Dermis blood vessel endothelial cell (primary cell): ENCODE measurements at regions not wholly inside any gene's neighbourhood (a gene's known extent, or its start where the extent isn't known, plus 50 kb on each side); places are given as distances from the start of the nearest gene placed in this dataset.
A peak's percentile ranks its signal among the peaks of the same experiment; 100 is the strongest.
"Not testable (repeated sequence)": the region's sequence is repeated elsewhere in the genome, so short reads cannot be mapped to it uniquely, and the experiment has no call there.

Experiments used
- DNase-seq: peaks from one replicate; pipeline ENCODE4 v3.0.0; 2010

DNA sequence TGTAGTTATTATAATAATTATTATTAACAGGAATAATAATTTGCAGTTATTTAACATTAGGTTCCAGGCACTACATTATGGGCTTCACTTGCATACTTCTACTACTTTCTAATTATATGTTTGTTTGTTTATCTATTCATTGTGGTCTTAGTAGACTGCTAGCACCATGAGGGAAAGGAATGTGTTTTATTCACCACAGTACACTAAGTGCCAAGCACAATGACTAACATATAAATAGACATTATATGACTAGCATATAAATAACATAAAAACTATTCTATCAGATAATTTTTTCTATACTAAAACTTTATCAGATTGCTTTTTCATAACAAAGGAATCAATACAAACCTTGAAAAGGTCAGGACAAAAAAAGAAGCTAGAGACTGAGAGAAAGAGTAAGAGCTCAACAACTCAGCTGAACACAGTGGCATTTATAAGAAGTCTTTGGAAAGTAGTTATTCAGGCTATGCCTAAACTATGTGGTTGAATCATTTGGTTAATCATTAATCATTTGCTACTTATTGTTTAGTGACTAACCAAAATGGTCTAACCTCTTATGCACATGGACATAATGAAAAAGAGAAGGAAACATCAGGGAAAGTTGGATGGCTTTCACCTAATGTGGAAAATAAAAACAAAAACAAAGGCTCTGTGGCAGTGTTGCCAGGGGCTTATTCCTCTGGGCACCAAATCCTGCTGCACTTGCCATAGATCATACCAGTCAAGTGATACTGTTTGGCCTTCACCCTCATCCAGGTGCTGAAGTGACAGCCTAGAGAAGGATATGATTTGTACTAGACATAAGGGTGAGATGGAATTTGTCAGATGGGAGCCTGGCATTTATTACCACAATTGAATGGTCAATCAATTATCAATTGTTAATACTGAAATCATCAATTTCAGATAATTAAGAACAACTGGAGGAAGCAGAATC, 174.9 kb downstream of the ETAA1 start:
- DNase-seq: no peak

DNA sequence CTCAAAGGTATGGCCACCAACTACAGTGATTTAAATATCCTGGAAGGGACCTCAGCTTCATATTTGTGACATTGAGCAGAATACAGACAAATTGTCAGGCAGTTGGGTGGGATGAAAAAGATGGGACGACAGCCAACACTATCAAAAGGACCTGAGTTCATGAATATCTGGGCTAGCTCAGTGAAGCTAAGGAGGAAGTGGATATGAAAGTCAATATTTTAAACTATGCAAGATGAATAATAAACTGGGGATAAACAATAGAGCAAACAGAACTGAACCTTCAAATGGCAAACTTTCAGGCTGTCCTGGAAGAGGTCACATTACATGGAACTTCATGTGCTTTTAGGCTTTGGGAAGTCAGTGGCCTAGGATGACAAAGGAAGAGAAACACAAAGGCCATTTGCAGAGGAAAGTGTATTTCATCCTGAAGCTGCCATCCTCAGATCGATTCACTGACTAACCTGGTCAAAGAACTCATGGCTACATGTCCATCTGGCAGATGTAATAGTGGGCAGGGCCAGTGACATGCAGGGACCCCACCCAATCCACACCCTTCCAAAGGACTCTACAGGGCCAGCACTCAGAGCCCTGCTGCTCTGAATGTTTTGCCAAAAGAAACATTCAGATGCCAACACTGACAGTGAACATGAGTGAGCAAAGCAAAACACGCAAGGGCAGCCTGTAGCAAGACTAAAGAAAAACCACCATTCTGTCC, 175.7 kb downstream of the ETAA1 start:
- no peak for DNase-seq

GRCh38 chr2:67574230-67574629, 177.1 kb downstream of the ETAA1 start:
- peak; percentile 36 for DNase-seq

- DNase-seq: no peak
These were observed 179.1 kb downstream of the ETAA1 start for GRCh38 chr2:67576226-67576625.

- DNase-seq: no peak
These were observed 179.9 kb downstream of the ETAA1 start for GRCh38 chr2:67576991-67577390.

GRCh38 chr2:67579216-67579615, 182.1 kb downstream of the ETAA1 start:
- no peak for DNase-seq

DNA sequence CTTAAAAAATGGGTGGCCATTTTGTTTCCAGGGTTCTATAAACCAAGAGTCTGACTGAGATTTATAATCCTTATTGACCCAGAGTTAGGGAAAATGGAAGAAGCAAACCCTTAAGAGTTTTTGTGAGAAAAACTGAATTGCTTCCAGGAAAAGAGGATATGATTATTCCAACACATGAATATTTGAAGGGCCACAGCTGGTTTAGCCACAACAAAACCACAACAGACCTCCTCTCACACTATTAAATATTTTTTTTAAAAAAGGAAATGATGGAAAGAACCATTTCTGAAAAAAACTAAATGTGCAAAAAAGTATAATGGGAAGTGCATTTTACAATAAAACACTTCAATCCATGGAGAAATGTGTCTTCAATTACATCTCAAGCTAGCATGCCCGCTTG, 182.7 kb downstream of the ETAA1 start:
- no peak for DNase-seq

DNA sequence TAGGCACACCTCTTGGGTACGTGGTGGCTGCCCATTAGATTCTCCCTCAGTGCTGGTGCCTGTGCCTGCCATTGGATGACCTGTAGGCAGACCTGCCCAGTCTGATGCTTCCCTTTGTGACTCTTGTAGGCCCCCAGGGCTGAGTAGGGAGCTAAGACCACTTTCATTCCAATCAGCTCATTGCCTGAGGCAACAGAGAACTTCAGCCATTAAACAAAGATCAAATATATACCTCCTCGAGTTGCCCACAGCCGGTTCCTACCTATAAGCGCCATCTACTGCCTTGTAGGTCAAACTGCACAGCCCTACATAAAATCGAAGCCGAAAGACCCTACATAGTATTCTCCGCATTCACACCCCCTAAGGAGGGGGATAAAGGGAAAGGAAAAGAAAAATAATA, 184.6 kb downstream of the ETAA1 start:
- DNase-seq: peak; percentile 35

DNA sequence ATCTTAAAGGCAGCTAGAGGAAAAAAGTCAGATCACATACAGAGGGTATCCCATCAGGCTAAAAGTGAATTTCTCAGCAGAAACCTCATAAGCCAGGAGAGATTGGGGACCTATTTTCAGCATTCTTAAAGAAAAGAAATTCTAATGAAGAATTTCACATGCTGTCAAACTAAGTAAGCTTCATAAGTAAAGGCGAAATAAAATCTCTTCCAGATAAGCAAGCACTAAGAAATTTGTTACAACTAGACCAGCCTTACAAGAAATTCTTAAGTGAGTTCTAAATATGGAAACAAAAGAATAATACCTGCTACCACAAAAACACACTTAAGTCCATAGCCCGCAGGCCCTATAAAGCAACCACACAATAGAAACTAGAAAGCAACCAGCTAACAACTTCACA, 186.1 kb downstream of the ETAA1 start:
- DNase-seq: no peak

GRCh38 chr2:67585400-67585799, 188.3 kb downstream of the ETAA1 start:
- DNase-seq: no peak

DNA sequence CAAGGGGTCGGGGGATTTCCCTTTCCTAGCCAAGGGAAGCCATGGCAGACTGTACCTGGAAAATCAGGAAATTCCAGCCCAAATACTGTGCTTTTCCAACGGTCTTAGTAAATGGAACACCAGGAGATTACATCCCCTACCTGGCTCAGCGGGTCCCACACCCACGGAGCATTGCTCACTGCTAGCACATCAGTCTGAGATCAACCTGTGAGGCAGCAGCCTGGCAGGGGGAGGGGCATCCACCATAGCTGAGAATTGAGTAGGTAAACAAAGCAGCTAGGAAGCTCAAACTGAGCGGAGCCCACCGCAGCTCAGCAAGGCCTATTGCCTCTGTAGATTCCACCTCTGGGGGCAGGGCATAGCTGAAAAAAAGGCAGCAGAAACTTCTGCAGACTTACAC, 192.0 kb downstream of the ETAA1 start:
- DNase-seq: not testable (repeated sequence)

DNA sequence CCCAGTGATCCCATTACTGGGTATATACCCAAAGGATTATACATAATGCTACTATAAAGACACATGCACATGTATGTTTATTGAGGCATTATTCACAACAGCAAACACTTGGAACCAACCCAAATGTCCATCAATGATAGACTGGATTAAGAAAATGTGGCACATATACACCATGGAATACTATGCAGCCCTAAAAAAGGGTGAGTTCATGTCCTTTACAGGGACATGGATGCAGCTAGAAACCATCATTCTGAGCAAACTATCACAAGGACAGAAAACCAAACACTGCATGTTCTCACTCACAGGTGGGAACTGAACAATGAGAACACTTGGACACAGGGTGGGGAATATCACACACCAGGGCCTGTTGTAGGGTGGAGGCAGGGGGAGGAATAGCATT, 197.4 kb downstream of the ETAA1 start:
- not testable (repeated sequence) for DNase-seq

- DNase-seq: no peak
These were observed 199.7 kb downstream of the ETAA1 start for GRCh38 chr2:67596871-67597270.

DNA sequence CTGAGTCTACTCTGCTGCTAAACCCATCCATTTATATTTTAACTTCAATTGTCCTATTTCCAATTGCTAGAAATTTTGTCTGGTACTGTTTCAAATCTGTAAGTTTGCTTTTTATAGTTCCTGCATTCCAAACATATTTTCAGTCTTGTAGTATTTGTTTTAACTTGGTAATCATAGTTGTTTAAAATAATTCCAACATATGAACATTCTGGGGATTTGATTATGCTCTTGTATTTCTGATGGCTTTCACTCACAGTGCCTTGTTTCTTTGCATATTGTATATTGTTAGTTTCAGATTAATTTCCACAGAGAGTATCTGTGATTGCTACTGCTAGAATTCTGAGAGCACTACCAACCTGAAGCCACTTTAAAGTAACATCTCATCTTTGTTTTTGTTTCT, 202.4 kb downstream of the ETAA1 start:
- no peak for DNase-seq

GRCh38 chr2:67600222-67600871, 203.2 kb downstream of the ETAA1 start:
- no peak for DNase-seq

DNA sequence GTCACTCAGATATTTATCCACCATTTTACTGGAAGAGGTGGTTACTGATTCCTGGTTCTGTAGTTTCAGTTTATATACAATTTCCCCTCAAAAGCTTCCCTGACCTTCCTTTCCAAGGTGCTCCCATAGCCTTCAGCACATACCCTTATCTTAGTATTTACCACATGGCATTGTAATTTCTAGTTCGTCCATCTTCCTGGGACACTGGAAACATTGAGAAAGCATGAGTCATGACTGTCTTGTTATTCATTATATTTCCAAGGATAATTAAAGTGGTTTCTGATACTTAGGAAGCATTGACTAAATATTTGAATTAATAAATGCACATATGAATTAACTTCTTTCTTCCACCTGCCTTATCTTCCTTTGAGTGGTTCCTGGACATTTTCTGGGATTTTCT, 203.8 kb downstream of the ETAA1 start:
- no peak for DNase-seq

- DNase-seq: no peak
These were observed 207.2 kb downstream of the ETAA1 start for GRCh38 chr2:67604360-67604759.

- no peak for DNase-seq
These were observed 215.5 kb downstream of the ETAA1 start for GRCh38 chr2:67612576-67613042.

DNA sequence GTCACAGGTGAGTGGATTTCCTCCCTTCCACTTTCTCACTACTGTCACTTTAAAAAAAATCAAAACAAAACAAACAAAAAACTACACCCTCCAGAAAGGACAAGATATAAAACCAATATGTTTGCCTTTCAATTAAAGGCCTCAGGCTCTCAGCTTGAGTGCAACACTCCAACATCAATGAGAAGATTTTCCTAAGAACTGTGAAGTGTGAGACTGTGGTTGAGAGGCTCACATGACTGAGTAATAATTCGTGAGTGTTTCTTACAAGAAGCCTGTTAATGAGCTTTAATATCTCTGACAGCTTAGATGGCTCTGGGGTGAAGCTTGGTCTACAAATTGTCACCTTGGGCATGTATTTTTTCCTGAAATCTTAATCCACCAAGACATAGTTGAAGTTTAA, 216.1 kb downstream of the ETAA1 start:
- DNase-seq: no peak

DNA sequence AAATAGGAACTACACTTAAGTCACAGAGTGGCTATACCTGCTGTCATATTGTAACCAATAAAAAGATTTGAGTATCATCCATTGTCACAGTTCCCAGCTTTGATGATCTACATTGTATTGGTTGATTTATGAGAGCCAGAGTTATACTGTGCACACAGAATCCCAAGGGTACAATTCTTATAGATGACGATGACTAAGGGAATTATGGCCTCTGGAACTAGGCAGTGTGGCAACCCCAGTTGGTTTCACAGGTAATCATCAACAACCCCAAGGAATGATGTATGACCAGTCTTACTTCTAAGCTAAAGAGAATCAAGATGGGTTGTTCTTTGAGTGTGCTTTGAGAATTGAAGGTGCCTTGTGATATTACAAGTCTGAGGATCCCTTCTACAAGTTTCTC, 217.3 kb downstream of the ETAA1 start:
- no peak for DNase-seq

DNA sequence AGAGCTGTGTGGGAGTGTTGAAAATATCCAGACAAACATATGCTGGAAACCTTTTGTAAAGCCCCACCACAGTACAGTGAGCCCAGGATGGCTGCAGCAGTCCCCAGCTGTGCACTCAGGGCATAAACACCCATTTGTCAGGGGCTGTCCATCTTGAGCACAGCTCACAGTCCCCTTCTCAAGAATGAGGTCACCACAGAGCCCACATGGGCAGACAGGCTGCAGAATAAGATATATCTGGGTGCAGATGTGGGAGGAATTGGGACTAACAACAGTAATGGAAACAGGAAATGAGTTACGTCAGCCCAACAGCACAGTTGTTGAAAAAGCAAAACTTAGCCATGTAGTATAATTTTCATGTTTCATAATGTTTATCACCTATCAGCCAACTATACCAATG, 219.6 kb downstream of the ETAA1 start:
- DNase-seq: peak; percentile 40

GRCh38 chr2:67619204-67619603, 222.1 kb downstream of the ETAA1 start:
- DNase-seq: no peak

DNA sequence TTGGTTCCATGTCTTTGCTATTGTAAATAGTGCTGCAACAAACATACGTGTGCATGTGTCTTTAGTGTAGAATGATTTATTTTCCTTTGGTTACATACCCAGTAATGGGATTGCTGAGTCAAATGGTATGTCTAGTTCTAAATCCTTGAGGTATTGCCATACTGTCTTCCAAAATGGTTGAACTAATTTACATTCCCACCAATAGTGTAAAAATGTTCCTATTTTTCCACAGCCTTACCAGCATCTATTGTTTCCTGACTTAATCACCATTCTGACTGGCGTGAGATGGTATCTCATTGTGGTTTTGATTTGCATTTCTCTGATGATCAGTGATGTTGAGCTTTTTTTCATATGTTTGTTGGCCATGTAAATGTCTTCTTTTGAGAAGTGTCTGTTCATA, 226.6 kb downstream of the ETAA1 start:
- not testable (repeated sequence) for DNase-seq
